Thymus (tissue), 11 donors: ENCODE measurements at regions not wholly inside any gene's neighbourhood (a gene's known extent, or its start where the extent isn't known, plus 50 kb on each side); places are given as distances from the start of the nearest gene placed in this dataset.

Experiments used
- DNase-seq, 9 donors: peaks; one replicate each; pipeline ENCODE4 v3.0.0-alpha.2; 2013; ENCODE audit warnings: low spot score in 9 of 9, low read depth in 6 of 9, missing footprints in 1 of 9
- H3K27ac ChIP-seq, 2 donors: one replicate each; pipeline ENCODE4 v1.5.1; 2013; ENCODE audit warnings: control low read depth in 1 of 2, low read depth in 1 of 2, low read length in 1 of 2, mild to moderate bottlenecking in 1 of 2, moderate library complexity in 1 of 2
- H3K27me3 ChIP-seq, 2 donors: one replicate each; pipeline ENCODE4 v1.5.1; 2013; ENCODE audit warnings: low read length in 1 of 2; ENCODE audit not compliant: control insufficient read depth in 2 of 2, insufficient read depth in 1 of 2
- H3K36me3 ChIP-seq, 2 donors: one replicate each; pipeline ENCODE4 v1.5.1; 2013; ENCODE audit warnings: low read length in 1 of 2, mild to moderate bottlenecking in 1 of 2, moderate library complexity in 1 of 2; ENCODE audit not compliant: control insufficient read depth in 2 of 2, insufficient read depth in 2 of 2
- H3K4me1 ChIP-seq, 2 donors: one replicate each; pipeline ENCODE4 v1.5.1; 2013; ENCODE audit warnings: low read length in 2 of 2; ENCODE audit not compliant: control insufficient read depth in 2 of 2, insufficient read depth in 2 of 2
- H3K4me3 ChIP-seq, 2 donors: one replicate each; pipeline ENCODE4 v1.5.1; 2013; ENCODE audit warnings: low read length in 2 of 2, control low read depth in 1 of 2, mild to moderate bottlenecking in 1 of 2
- H3K9me3 ChIP-seq, 2 donors: one replicate each; pipeline ENCODE4 v1.5.1; 2013; ENCODE audit warnings: low read length in 1 of 2, mild to moderate bottlenecking in 1 of 2; ENCODE audit not compliant: control insufficient read depth in 2 of 2, insufficient read depth in 1 of 2
- WGBS: extraction: QIAGEN DNeasy Blood & Tissue Kit; methylation state at CpG from one replicate; pipeline ENCODE4 v1.1.7; 2013; 5-methylcytosine and 5-hydroxymethylcytosine counted together
- donor health status: healthy.

- Histone ChIP-seq H3K27ac (no peak overlapping the region), H3K4me1 (no peaks in the 10 kb centered on the region), H3K27me3 (no peaks in the 10 kb centered on the region), H3K4me3 (no peak overlapping the region), H3K9me3 (no peaks in the 10 kb centered on the region), H3K36me3 (no peaks in the 10 kb centered on the region)
- DNase-seq = no peak
- WGBS = 79% methylated on average over 6 of the region's 6 CpGs
Observed at GRCh38 chr2:15081356-15081755, 448.8 kb downstream of the LRATD1 start.

GRCh38 chr2:15082105-15083058 lies 449.9 kb downstream of the LRATD1 start:
- H3K27ac ChIP-seq = no peak overlapping the region
- no peaks in the 10 kb centered on the region for H3K27me3 ChIP-seq
- WGBS = 82% methylated on average over 5 of the region's 5 CpGs
- no peaks in the 10 kb centered on the region for H3K9me3 ChIP-seq
- H3K4me3 ChIP-seq = no peak overlapping the region
- no peak for DNase-seq
- no peaks in the 10 kb centered on the region for H3K36me3 ChIP-seq
- H3K4me1 ChIP-seq = no peaks in the 10 kb centered on the region

- no peak for DNase-seq
- 95% methylated on average over 33 of the region's 33 CpGs for WGBS
- no peaks in the 10 kb centered on the region for H3K27me3 ChIP-seq
Observed at GRCh38 chr2:15084826-15085489, 452.4 kb downstream of the LRATD1 start.

GRCh38 chr2:15092181-15092580 lies 459.7 kb downstream of the LRATD1 start:
- Histone ChIP-seq H3K4me3 (no peak overlapping the region), H3K27me3 (no peaks in the 10 kb centered on the region), H3K9me3 (no peaks in the 10 kb centered on the region), H3K27ac (no peak overlapping the region), H3K4me1 (peaks cover 0 to 4% of the 10 kb centered on the region in 2 donors), H3K36me3 (no peaks in the 10 kb centered on the region)
- DNase-seq = no peak
- 92% methylated on average over 1 of the region's 1 CpG for WGBS

More at GRCh38 chr2:15084826-15085489, 452.4 kb downstream of the LRATD1 start:
- Histone ChIP-seq H3K4me3 (no peak overlapping the region), H3K27ac (no peak overlapping the region), H3K9me3 (no peaks in the 10 kb centered on the region), H3K36me3 (no peaks in the 10 kb centered on the region), H3K4me1 (no peaks in the 10 kb centered on the region)

GRCh38 chr2:15092691-15093090 lies 460.2 kb downstream of the LRATD1 start:
- Histone ChIP-seq H3K4me3 (no peak overlapping the region), H3K27me3 (no peaks in the 10 kb centered on the region), H3K27ac (no peak overlapping the region), H3K9me3 (no peaks in the 10 kb centered on the region), H3K36me3 (no peaks in the 10 kb centered on the region), H3K4me1 (peaks cover 0 to 4% of the 10 kb centered on the region in 2 donors)
- DNase-seq = no peak
- WGBS = 86% methylated on average over 6 of the region's 6 CpGs

- DNase-seq = no peak
- Histone ChIP-seq H3K4me3 (no peak overlapping the region), H3K4me1 (peaks cover 0 to 4% of the 10 kb centered on the region in 2 donors), H3K27ac (no peak overlapping the region), H3K36me3 (no peaks in the 10 kb centered on the region), H3K27me3 (no peaks in the 10 kb centered on the region), H3K9me3 (no peaks in the 10 kb centered on the region)
- 100% methylated on average over 1 of the region's 1 CpG for WGBS
Observed at GRCh38 chr2:15094161-15094560, 461.6 kb downstream of the LRATD1 start.

- no peaks in the 10 kb centered on the region for H3K9me3 ChIP-seq
- no peak overlapping the region for H3K4me3 ChIP-seq
- no peaks in the 10 kb centered on the region for H3K27me3 ChIP-seq
- no peak overlapping the region for H3K27ac ChIP-seq
- H3K36me3 ChIP-seq = no peaks in the 10 kb centered on the region
- H3K4me1 ChIP-seq = peaks cover 0 to 4% of the 10 kb centered on the region in 2 donors
- no peak for DNase-seq
Observed at GRCh38 chr2:15096873-15097272, 464.3 kb downstream of the NBAS start.

- Histone ChIP-seq H3K27me3 (no peaks in the 10 kb centered on the region), H3K9me3 (no peaks in the 10 kb centered on the region), H3K4me3 (no peak overlapping the region), H3K27ac (no peak overlapping the region), H3K4me1 (no peaks in the 10 kb centered on the region), H3K36me3 (no peaks in the 10 kb centered on the region)
- WGBS = 92% methylated on average over 1 of the region's 1 CpG
- DNase-seq = no peak
Observed at GRCh38 chr2:15107137-15107536, 454.0 kb downstream of the NBAS start.

- H3K9me3 ChIP-seq = no peaks in the 10 kb centered on the region
- H3K4me1 ChIP-seq = no peaks in the 10 kb centered on the region
- 100% methylated on average over 1 of the region's 1 CpG for WGBS
- DNase-seq = no peak
- H3K27ac ChIP-seq = no peak overlapping the region
- no peaks in the 10 kb centered on the region for H3K27me3 ChIP-seq
- no peak overlapping the region for H3K4me3 ChIP-seq
- H3K36me3 ChIP-seq = no peaks in the 10 kb centered on the region
Observed at GRCh38 chr2:15111718-15112117, 449.4 kb downstream of the NBAS start.
